C4-2B (cell line): ENCODE measurements at regions not wholly inside any gene's neighbourhood (a gene's known extent, or its start where the extent isn't known, plus 50 kb on each side); places are given as distances from the start of the nearest gene placed in this dataset.

Experiments
- H3K27ac ChIP-seq: fragments of 450-650 bp; 2 replicates; pipeline ENCODE4 v1.5.1; 2017
- ZFX ChIP-seq: fragments of 450-650 bp; IDR thresholded peaks from 2 replicates; pipeline ENCODE4 v1.6.1; 2017
- TF ChIP-seq, protein P1 (sequence below): fragments of 450-650 bp; conservative IDR thresholded peaks from 2 replicates; pipeline ENCODE4 v1.5.1; 2017; ENCODE audit warnings: mild to moderate bottlenecking

DNA sequence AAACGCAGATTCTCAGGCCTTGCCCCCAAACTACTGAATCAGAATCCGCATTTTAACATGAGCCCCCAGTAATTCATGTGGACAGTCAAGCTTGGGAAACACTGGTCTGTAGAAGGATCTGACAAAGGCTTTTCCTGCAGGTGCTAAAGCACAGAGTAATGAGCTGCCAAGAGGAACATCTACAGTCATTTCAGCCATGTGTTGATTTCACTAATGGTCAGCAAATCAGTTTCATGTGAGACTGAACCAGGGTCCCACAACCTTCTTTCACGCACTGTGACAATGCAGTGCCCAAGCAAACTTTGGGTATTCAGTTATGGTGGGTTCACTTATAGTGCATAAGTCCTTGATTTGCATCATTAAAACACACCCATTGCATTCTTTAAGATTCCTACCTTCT lies 237.6 kb downstream of the TUSC7 start:
- H3K27ac ChIP-seq, result no peak overlapping the region
- TF ChIP-seq, protein P1, sequence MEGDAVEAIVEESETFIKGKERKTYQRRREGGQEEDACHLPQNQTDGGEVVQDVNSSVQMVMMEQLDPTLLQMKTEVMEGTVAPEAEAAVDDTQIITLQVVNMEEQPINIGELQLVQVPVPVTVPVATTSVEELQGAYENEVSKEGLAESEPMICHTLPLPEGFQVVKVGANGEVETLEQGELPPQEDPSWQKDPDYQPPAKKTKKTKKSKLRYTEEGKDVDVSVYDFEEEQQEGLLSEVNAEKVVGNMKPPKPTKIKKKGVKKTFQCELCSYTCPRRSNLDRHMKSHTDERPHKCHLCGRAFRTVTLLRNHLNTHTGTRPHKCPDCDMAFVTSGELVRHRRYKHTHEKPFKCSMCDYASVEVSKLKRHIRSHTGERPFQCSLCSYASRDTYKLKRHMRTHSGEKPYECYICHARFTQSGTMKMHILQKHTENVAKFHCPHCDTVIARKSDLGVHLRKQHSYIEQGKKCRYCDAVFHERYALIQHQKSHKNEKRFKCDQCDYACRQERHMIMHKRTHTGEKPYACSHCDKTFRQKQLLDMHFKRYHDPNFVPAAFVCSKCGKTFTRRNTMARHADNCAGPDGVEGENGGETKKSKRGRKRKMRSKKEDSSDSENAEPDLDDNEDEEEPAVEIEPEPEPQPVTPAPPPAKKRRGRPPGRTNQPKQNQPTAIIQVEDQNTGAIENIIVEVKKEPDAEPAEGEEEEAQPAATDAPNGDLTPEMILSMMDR, result no peak
- no peak for TF ChIP-seq ZFX

DNA sequence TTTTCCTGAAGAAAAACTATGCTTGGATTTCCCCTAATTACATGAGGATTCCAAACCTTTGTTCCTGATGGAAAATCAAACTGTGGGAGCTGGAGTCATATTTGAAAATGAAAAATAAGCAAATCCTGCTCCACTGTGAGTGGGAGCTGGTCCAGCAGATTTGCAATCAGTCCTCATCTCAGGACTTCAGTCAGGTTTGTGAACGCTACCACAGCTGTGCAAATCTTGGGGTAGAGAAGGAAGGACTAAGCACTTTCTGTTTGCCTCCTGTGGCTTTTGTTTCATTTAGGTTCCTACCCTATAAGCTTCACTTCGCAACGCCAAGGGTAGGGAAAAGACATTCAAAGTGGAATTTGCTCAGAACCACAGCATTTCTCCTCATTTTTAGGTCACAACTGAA lies 238.2 kb downstream of the TUSC7 start:
- TF ChIP-seq ZFX, result no peak
- TF ChIP-seq, protein P1, result no peak

DNA sequence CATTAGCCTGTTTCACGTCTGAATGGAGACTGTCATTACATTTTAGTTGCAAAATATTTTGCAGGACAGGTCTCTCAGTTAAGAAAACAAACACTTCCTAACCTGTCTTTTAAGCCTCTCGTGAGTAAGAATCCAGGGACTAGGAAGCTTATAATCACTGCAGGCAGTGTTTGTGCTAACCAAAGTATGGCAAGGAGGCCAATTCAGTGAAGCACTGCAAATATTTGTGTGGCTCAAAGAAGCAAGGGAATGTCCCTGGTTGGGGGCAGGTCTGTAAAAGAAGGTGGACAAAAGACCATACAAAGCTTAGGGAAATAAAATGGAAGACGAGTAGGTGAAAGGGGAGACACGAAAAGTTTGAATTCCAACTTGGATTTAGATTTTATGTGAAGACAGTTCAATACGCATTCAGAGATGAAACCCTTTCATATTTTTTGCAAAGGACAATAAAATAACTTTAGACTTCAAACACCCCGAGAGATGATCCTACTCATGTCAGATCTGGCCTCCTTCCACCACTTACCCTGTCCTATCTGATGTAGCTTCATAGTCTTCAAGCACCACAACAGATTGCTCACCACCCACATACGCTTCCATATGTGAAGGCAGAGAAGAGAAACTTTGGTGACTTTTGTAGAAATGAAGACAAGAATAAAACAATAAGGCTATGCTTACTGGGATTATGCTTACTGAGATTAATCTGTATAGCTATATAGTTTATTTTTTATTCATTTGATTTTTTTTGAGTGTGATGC lies 240.9 kb downstream of the TUSC7 start:
- H3K27ac ChIP-seq, result no peak overlapping the region
- TF ChIP-seq ZFX, result no peak
- TF ChIP-seq, protein P1, result no peak

More for the DNA sequence above, 238.2 kb downstream of the TUSC7 start:
- no peak overlapping the region for H3K27ac ChIP-seq

DNA sequence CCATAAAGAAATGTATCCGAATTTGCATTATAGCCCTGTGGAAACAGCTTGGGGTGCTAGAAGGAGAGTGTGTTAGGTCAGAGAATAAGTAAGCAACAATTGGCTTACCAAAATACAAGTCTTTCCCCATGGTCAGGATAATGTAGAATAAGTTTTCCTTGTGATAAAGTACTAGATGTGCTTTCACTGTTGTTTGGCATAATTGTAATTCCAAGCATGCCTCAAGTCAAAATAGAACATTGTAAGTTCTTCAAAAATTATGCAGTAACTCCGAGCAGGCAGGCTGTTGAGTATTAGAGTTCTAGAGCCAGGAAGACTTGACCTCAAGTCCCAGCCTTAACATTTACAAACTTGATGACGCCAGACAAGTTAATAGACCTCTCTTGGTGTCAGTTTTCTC lies 242.0 kb downstream of the TUSC7 start:
- H3K27ac ChIP-seq, result no peak overlapping the region
- TF ChIP-seq, protein P1, result no peak
- TF ChIP-seq ZFX, result no peak

DNA sequence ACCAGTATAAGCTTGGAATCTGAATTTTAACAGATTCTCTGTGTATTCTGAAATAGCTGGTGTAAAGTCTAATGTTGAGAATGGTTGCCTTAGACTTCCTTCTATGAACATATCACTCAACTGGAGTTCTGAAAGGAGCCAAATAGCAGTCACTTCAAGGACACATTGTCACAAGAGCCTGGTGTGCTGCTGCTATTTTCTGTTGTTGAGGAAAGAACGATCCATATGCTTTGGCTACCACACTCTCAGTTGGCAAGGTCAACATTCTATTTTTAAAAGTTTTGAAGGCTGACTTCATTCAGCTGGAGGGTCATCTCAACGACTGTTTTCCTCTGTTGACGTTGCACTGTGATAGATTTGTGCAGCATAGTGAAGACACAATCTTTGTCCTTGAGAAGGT lies 248.7 kb downstream of the TUSC7 start:
- no peak overlapping the region for H3K27ac ChIP-seq
- TF ChIP-seq ZFX, result no peak
- TF ChIP-seq, protein P1, result no peak

DNA sequence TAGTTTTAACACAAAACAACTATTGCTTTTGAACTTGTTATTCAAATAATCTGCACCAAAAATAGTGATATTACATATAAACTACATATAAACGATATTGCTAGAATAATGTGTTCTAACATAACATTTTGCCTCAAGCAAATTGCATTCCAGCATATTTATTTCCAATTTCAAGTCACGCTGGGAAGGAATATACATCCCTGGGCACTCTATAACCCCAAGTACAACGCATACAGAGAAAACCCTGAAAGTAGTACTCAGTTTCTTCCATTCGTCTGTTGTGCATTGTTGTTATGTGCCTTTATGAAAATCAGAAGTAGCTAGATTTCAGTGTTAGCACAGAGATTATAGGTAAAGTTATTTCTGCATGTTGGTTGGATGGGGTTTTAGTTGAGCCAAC lies 251.5 kb downstream of the TUSC7 start:
- no peak overlapping the region for H3K27ac ChIP-seq
- TF ChIP-seq ZFX, result no peak
- TF ChIP-seq, protein P1, result no peak

DNA sequence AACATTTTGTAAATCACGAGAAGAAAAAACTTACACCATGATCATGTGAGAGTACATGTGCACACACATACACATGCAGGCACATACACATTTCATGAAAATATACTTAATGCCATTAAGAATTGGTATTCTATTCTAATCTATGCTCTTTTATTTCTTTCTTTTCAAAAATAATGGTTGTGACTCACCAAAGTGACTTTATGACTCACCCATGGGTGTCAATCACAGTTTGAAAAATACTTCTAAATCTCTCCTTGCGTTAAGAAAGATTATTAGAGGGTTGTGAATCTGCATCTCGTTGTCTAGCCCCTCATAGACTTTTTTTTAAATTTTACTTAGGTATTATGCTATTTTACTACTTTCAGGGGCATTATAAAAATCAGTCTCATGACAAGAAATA lies 254.2 kb downstream of the TUSC7 start:
- TF ChIP-seq ZFX, result no peak
- TF ChIP-seq, protein P1, result no peak

More for the DNA sequence above, 254.2 kb downstream of the TUSC7 start:
- H3K27ac ChIP-seq, result no peak overlapping the region
